GM20000 (cell line): ENCODE measurements at regions not wholly inside any gene's neighbourhood (a gene's known extent, or its start where the extent isn't known, plus 50 kb on each side); places are given as distances from the start of the nearest gene placed in this dataset.
"Not testable (repeated sequence)": the region's sequence is repeated elsewhere in the genome, so short reads cannot be mapped to it uniquely, and the experiment has no call there.

Source experiments
- DNase-seq: peaks from one replicate; pipeline ENCODE4 v3.0.0; 2012; ENCODE audit warnings: low spot score
- TF ChIP-seq, protein P1 (sequence below): IDR thresholded peaks from 2 replicates; pipeline ENCODE4 v1.5.1; 2012; ENCODE audit warnings: mild to moderate bottlenecking, control low read depth; ENCODE audit errors: extremely low read depth, missing control alignments

DNA sequence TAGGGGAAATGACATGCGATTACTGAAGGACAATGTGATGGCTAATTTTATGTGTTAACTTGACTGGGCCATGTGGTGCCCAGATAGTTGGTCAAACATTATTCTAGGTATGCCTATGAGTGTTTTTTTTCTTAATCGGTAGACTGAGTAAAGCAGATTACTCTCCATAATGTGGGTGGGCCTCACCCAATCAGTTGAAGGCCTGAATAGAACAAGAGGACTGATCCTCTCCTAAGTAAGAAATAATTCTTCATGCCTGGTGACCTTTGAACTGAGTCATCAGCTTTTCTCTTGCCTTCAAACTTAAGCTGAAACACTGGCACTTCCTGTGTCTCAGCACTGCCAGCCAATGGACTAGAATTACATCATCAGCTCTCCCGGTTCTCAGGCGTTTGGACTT, 164.0 kb upstream of the FGF13 start:
- no peak for DNase-seq
- TF ChIP-seq, protein P1, sequence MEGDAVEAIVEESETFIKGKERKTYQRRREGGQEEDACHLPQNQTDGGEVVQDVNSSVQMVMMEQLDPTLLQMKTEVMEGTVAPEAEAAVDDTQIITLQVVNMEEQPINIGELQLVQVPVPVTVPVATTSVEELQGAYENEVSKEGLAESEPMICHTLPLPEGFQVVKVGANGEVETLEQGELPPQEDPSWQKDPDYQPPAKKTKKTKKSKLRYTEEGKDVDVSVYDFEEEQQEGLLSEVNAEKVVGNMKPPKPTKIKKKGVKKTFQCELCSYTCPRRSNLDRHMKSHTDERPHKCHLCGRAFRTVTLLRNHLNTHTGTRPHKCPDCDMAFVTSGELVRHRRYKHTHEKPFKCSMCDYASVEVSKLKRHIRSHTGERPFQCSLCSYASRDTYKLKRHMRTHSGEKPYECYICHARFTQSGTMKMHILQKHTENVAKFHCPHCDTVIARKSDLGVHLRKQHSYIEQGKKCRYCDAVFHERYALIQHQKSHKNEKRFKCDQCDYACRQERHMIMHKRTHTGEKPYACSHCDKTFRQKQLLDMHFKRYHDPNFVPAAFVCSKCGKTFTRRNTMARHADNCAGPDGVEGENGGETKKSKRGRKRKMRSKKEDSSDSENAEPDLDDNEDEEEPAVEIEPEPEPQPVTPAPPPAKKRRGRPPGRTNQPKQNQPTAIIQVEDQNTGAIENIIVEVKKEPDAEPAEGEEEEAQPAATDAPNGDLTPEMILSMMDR = no peak

DNA sequence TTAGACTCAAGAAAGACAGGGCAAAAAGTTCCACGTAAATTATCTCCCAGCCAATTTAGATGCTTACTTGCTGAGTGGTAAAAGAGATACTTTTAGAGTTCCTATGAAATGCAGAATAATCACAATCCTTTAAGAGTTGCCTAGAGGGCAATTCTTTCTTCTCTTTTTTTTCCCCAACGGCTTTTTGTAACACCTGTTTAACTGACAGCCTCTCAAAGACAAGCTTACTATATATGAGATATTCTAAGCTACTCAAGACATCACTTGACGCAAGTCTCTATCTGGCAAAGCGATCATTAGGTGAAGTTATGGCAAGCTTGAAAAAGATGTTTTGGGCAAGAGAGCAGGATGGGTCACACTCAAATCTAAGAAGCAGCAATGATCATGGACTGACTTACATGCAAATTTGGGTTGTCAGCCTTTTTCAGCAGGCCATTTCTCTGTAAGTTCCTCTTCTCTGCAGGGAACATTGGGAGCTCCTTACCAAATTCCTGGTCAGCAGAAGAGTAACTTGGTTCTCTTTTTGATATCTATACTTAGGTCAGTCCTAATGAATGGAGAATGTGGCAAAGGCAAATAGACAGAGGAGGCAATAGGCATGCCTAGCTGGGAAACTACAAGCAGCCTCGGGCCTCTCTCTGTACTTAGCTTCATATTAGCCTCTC, 162.9 kb upstream of the FGF13 start:
- DNase-seq = no peak
- TF ChIP-seq, protein P1 = no peak

DNA sequence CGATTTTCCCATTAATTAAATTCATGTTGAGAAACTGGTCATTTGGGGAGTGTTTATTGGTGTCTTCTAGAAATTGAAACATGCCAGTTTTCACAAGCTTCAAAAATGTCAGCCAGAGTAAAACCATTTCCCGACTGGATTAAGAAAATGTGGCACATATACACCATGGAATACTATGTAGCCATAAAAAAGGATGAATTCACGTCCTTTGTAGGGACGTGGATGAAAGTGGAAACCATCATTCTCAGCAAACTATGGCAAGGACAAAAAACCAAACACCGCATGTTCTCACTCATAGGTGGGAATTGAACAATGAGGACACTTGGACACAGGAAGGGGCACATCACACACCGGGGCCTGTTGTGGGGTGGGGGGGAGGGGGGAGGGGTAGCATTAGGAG, 162.1 kb upstream of the FGF13 start:
- not testable (repeated sequence) for DNase-seq

- no peak for DNase-seq
- TF ChIP-seq, protein P1 = no peak
Observed at GRCh38 chrX:138872537-138872936, 161.0 kb upstream of the FGF13 start.

DNA sequence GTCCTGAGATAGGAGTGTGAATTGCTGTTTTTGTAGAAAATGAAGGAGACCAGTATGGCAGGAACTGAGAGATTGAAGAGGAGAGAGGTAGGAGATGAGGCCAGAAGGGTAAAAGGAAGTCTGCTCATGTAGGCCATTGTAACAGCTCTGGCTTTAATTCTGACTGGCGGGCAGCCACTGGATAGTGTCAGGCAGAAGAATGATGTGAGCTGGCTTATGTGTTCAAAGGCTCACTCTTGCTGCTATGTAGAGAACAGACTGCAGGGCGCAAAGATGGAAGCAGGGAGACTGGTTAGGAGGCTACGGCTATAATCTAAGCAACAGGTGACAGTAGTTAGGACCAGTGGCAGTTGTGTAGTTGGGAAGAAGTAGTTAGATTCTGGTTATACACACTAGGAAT, 160.2 kb upstream of the FGF13 start:
- TF ChIP-seq, protein P1 = no peak

GRCh38 chrX:138866643-138867042, 155.1 kb upstream of the FGF13 start:
- TF ChIP-seq, protein P1 = no peak
- DNase-seq = no peak

More for the DNA sequence above, 160.2 kb upstream of the FGF13 start:
- no peak for DNase-seq

- TF ChIP-seq, protein P1 = no peak
- DNase-seq = no peak
Observed at GRCh38 chrX:138865093-138865649, 153.7 kb upstream of the FGF13 start.

- DNase-seq = no peak
- TF ChIP-seq, protein P1 = no peak
Observed at GRCh38 chrX:138859421-138859820, 147.9 kb upstream of the FGF13 start.
